Natural killer cell (primary cell): ENCODE measurements at regions not wholly inside any gene's neighbourhood (a gene's known extent, or its start where the extent isn't known, plus 50 kb on each side); places are given as distances from the start of the nearest gene placed in this dataset.

Experiments
- ATAC-seq, 3 donors: fragments of 150-1000 bp in 2 of 3; fragments of 200-7000 bp in 1 of 3; cut with Tn5 transposase; 1 replicate in 1 of 3; 2 replicates in 2 of 3; pipeline ENCODE4 v1.10.0; 2021; ENCODE audit warnings: mild to moderate bottlenecking in 2 of 3, moderate library complexity in 2 of 3
- DNase-seq, 2 donors: peaks; one replicate each; pipeline versions ENCODE4 v3.0.0 to v3.0.0-alpha.2; 2013 to 2021; ENCODE audit warnings: mixed read lengths in 1 of 2
- H3K27ac ChIP-seq: one replicate; pipeline ENCODE4 v1.5.1; 2013; ENCODE audit warnings: mild to moderate bottlenecking, low read length
- H3K27me3 ChIP-seq: one replicate; pipeline ENCODE4 v1.6.1; 2013; ENCODE audit warnings: low read length; ENCODE audit not compliant: control insufficient read depth, insufficient read depth
- H3K36me3 ChIP-seq: one replicate; pipeline ENCODE4 v1.6.1; 2013; ENCODE audit warnings: low read length; ENCODE audit not compliant: control insufficient read depth, insufficient read depth
- H3K4me1 ChIP-seq: one replicate; pipeline ENCODE4 v1.6.1; 2013; ENCODE audit warnings: low read length; ENCODE audit not compliant: control insufficient read depth, insufficient read depth
- H3K4me3 ChIP-seq: one replicate; pipeline ENCODE4 v1.5.1; 2013; ENCODE audit warnings: low read length
- H3K9me3 ChIP-seq: one replicate; pipeline ENCODE4 v1.6.1; 2013; ENCODE audit warnings: low read length; ENCODE audit not compliant: control insufficient read depth, insufficient read depth
- H3K27ac Mint-ChIP-seq, 2 donors: one replicate each; pipeline ENCODE4 v1.8.0; 2022; ENCODE audit warnings: mild to moderate bottlenecking in 2 of 2, mixed read lengths in 2 of 2, moderate library complexity in 1 of 2
- H3K27me3 Mint-ChIP-seq, 2 donors: one replicate each; pipeline ENCODE4 v1.8.0; 2022; ENCODE audit warnings: low read depth in 2 of 2, mixed read lengths in 2 of 2
- H3K36me3 Mint-ChIP-seq: one replicate; pipeline ENCODE4 v1.8.0; 2022; ENCODE audit warnings: mixed read lengths
- H3K4me1 Mint-ChIP-seq, 2 donors: one replicate each; pipeline ENCODE4 v1.8.0; 2022; ENCODE audit warnings: mixed read lengths in 2 of 2
- H3K4me3 Mint-ChIP-seq: one replicate; pipeline ENCODE4 v1.8.0; 2022; ENCODE audit warnings: mild to moderate bottlenecking, moderate library complexity, mixed read lengths
- H3K9me3 Mint-ChIP-seq, 2 donors: one replicate each; pipeline ENCODE4 v1.8.0; 2022; ENCODE audit warnings: mixed read lengths in 2 of 2
- WGBS: methylation state at CpG from one replicate; pipeline ENCODE4 v1.1.7; 2013; ENCODE audit warnings: missing lambda C conversion rate; ENCODE audit not compliant: insufficient coverage; 5-methylcytosine and 5-hydroxymethylcytosine counted together
- intact Hi-C: fragments of 100-400 bp; cut with micrococcal nuclease; formaldehyde crosslinking; loops from one replicate; pipeline ENCODE4 v1.14.2; 2022
- TF ChIP-seq, protein P1 (sequence below): fragments of 200-600 bp; IDR thresholded peaks from one replicate; pipeline ENCODE4 v1.8.0; 2022; ENCODE audit warnings: antibody characterized with exemption

DNA sequence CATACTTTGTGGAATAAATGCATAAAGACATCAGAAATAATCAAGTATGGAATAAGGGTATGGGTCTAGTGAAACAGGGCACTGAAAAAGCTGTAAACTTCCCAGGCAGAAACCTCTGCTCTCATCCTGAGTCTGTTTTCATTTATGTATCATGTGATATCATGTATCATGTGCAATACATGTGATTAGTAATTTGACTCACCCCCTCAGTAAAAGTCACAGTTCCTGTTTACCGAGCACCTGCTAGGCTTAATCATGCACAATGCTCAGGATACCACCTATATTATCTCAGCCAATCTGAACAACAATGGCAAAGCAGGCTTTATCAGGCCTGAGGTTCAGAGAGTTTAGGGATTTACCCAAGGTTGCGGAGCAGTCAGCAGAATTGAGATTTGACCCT is 250.6 kb upstream of the TENM4 start:
- ATAC-seq (no peak), DNase-seq (no peak)
- Histone ChIP-seq H3K9me3 (no peaks in the 10 kb centered on the region), H3K4me1 (no peaks in the 10 kb centered on the region), H3K36me3 (no peaks in the 10 kb centered on the region), H3K4me3 (no peak overlapping the region), H3K27me3 (no peaks in the 10 kb centered on the region), H3K27ac (no peak overlapping the region)
- no peak overlapping the region for H3K4me3 Mint-ChIP-seq
- H3K27ac Mint-ChIP-seq = no peak overlapping the region
- whole genome bisulfite sequencing = 92% methylated on average over 2 of the region's 2 CpGs
- TF ChIP-seq, protein P1, sequence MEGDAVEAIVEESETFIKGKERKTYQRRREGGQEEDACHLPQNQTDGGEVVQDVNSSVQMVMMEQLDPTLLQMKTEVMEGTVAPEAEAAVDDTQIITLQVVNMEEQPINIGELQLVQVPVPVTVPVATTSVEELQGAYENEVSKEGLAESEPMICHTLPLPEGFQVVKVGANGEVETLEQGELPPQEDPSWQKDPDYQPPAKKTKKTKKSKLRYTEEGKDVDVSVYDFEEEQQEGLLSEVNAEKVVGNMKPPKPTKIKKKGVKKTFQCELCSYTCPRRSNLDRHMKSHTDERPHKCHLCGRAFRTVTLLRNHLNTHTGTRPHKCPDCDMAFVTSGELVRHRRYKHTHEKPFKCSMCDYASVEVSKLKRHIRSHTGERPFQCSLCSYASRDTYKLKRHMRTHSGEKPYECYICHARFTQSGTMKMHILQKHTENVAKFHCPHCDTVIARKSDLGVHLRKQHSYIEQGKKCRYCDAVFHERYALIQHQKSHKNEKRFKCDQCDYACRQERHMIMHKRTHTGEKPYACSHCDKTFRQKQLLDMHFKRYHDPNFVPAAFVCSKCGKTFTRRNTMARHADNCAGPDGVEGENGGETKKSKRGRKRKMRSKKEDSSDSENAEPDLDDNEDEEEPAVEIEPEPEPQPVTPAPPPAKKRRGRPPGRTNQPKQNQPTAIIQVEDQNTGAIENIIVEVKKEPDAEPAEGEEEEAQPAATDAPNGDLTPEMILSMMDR = no peak
- no peaks in the 10 kb centered on the region for H3K4me1 Mint-ChIP-seq
- H3K36me3 Mint-ChIP-seq = peaks cover 10% of the 10 kb centered on the region
- peaks cover 12 to 13% of the 10 kb centered on the region in 2 donors for H3K9me3 Mint-ChIP-seq
- intact Hi-C loops = no loop called here
- H3K27me3 Mint-ChIP-seq = no peaks in the 10 kb centered on the region

DNA sequence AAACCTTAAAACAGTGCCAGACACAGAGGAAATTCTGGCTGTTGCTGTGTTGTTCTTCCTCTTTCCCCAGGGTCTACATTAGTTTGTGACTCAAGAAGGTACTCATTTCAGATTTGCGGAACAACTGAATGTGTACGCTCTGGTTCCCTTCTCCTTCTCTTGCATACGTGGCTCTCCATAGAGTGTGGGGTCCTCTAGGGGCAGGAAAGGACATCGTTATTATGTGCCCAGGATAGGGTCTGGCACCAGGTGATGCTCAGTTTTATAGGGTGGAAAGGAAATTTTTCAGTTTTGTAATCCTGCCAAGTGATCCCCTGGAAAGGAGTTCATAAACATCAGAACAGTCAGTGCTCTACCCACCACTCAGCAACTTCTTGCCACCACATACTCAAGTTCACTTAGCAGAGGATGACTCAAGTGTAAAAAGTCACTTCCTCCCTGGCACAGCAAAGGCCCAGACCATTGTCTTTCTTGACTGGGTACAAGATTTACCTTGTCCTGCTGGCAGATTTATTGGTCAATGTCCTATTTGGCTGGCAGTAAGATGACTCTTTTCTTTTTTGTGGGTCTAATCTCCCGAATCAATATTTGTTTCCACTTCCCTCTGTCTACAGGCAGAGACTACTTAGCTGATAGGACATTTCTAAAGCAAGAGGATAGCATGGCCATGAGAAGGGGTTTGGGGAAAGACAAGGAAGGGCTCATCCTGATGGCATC is 246.0 kb upstream of the TENM4 start:
- 57% methylated on average over 4 of the region's 5 CpGs for WGBS
- H3K4me1 Mint-ChIP-seq = no peaks in the 10 kb centered on the region
- no peak overlapping the region for H3K27ac Mint-ChIP-seq
- Histone ChIP-seq H3K4me3 (no peak overlapping the region), H3K27me3 (no peaks in the 10 kb centered on the region), H3K27ac (no peak overlapping the region), H3K4me1 (no peaks in the 10 kb centered on the region), H3K9me3 (no peaks in the 10 kb centered on the region), H3K36me3 (no peaks in the 10 kb centered on the region)
- ATAC-seq (no peak), DNase-seq (no peak)
- TF ChIP-seq, protein P1 = no peak
- intact Hi-C loops = no loop called here
- no peak overlapping the region for H3K4me3 Mint-ChIP-seq
- no peaks in the 10 kb centered on the region for H3K27me3 Mint-ChIP-seq
- H3K9me3 Mint-ChIP-seq = peaks cover 12 to 16% of the 10 kb centered on the region in 2 donors
- peaks cover 10% of the 10 kb centered on the region for H3K36me3 Mint-ChIP-seq

DNA sequence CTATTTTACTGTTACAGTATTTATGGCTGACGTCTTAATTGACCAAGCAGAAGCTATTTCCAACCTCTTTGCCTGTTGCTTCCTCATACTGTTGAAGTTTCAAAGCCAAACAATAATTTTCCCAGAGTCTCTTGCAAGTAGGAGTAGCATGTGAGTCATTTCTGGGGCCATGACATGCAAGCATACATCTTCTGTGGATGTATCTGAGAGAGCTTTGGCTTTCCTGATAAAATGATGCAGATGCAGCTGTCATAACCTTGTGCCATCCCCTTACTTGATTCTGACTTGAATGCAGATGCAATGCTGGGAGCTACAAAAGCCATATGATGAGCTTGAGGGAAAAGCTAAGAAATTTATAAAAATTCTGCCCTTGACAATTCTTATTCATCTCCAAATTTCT is 243.1 kb upstream of the TENM4 start:
- no peak for DNase-seq
- Mint-ChIP-seq H3K4me3 (no peak overlapping the region), H3K27me3 (no peaks in the 10 kb centered on the region), H3K36me3 (peaks cover 10% of the 10 kb centered on the region), H3K27ac (no peak overlapping the region), H3K4me1 (no peaks in the 10 kb centered on the region), H3K9me3 (peaks cover 14 to 15% of the 10 kb centered on the region in 2 donors)
- Histone ChIP-seq H3K27me3 (no peaks in the 10 kb centered on the region), H3K4me1 (no peaks in the 10 kb centered on the region), H3K4me3 (no peak overlapping the region), H3K27ac (no peak overlapping the region), H3K9me3 (no peaks in the 10 kb centered on the region), H3K36me3 (no peaks in the 10 kb centered on the region)
- ATAC-seq = no peak
- intact Hi-C loops = no loop called here
- TF ChIP-seq, protein P1 = no peak
- WGBS = no CpG with 5 or more reads among the region's 1 CpG
